Smooth muscle cell (in vitro differentiated cells): ENCODE measurements at regions not wholly inside any gene's neighbourhood (a gene's known extent, or its start where the extent isn't known, plus 50 kb on each side); places are given as distances from the start of the nearest gene placed in this dataset.

Experiments used
- DNase-seq: peaks from one replicate; lab custom pipeline; 2025; ENCODE audit not compliant: unreplicated experiment; lab: John Stamatoyannopoulos, UW
- H2AFZ ChIP-seq: fragments of 200-600 bp; sonication (generic); 2 replicates; pipeline ENCODE4 v1.6.0; 2016; ENCODE audit warnings: antibody characterized with exemption, low read depth, mild to moderate bottlenecking
- H3F3A ChIP-seq: fragments of 200-600 bp; sonication (generic); 2 replicates; pipeline ENCODE4 v1.6.0; 2017; ENCODE audit warnings: antibody characterized with exemption, low read depth
- H3K27ac ChIP-seq: fragments of 200-600 bp; sonication (generic); 2 replicates; pipeline ENCODE4 v1.5.1; 2016; ENCODE audit warnings: low read depth, mild to moderate bottlenecking
- H3K27me3 ChIP-seq: fragments of 200-600 bp; sonication (generic); 2 replicates; pipeline ENCODE4 v1.6.1; 2016; ENCODE audit warnings: low read depth, mild to moderate bottlenecking
- H3K36me3 ChIP-seq: fragments of 200-600 bp; sonication (generic); 2 replicates; pipeline ENCODE4 v1.5.1; 2016; ENCODE audit warnings: low read depth
- H3K4me1 ChIP-seq: fragments of 200-600 bp; sonication (generic); 2 replicates; pipeline ENCODE4 v1.5.1; 2016; ENCODE audit warnings: low read depth
- H3K4me2 ChIP-seq: fragments of 200-600 bp; sonication (generic); 2 replicates; pipeline ENCODE4 v1.6.0; 2016; ENCODE audit warnings: mild to moderate bottlenecking
- H3K4me3 ChIP-seq: fragments of 200-600 bp; sonication (generic); 2 replicates; pipeline ENCODE4 v1.5.1; 2016; ENCODE audit warnings: mild to moderate bottlenecking
- H3K79me2 ChIP-seq: fragments of 200-600 bp; sonication (generic); 2 replicates; pipeline ENCODE4 v1.6.0; 2016; ENCODE audit warnings: low read depth, mild to moderate bottlenecking
- H3K9ac ChIP-seq: fragments of 200-600 bp; sonication (generic); 2 replicates; pipeline ENCODE4 v1.6.0; 2016; ENCODE audit warnings: low read depth
- H3K9me3 ChIP-seq: fragments of 200-600 bp; sonication (generic); replicated peaks from 2 replicates; pipeline ENCODE4 v1.5.1; 2016; ENCODE audit warnings: low read depth
- H4K20me1 ChIP-seq: fragments of 200-600 bp; sonication (generic); 2 replicates; pipeline ENCODE4 v1.6.0; 2016; ENCODE audit warnings: low read depth
- CTCF ChIP-seq: fragments of 200-600 bp; sonication (generic); IDR thresholded peaks from 2 replicates; pipeline ENCODE4 v1.5.1; 2017; ENCODE audit warnings: borderline replicate concordance, mild to moderate bottlenecking, antibody characterized with exemption; ENCODE audit not compliant: insufficient read depth, poor library complexity, severe bottlenecking
- WGBS: methylation state at CpG from one replicate; pipeline ENCODE4 v1.1.7; 2016; ENCODE audit warnings: low lambda C conversion rate; 5-methylcytosine and 5-hydroxymethylcytosine counted together

GRCh38 chr4:159768016-159768415 lies 665.1 kb downstream of the RAPGEF2 start:
- TF ChIP-seq CTCF: no peak
- H2AFZ ChIP-seq: peak overlapping the region; percentile 27
- no peaks in the 10 kb centered on the region for H3F3A ChIP-seq
- H3K79me2 ChIP-seq: no peaks in the 10 kb centered on the region
- peak overlapping the region; percentile 39 for H3K4me2 ChIP-seq
- peak overlapping the region; percentile 21 for H3K9ac ChIP-seq
- no peaks in the 10 kb centered on the region for H3K36me3 ChIP-seq
- no peak overlapping the region for H3K4me3 ChIP-seq
- H4K20me1 ChIP-seq: no peaks in the 10 kb centered on the region
- peak overlapping the region; percentile 73 for H3K27ac ChIP-seq
- H3K27me3 ChIP-seq: no peaks in the 10 kb centered on the region
- peaks cover 9% of the 10 kb centered on the region for H3K4me1 ChIP-seq
- H3K9me3 ChIP-seq: no peaks in the 10 kb centered on the region
- no peak for DNase-seq

GRCh38 chr4:159770401-159770800 lies 667.5 kb downstream of the RAPGEF2 start:
- no peak for TF ChIP-seq CTCF
- no peaks in the 10 kb centered on the region for H3K27me3 ChIP-seq
- H3K27ac ChIP-seq: no peak overlapping the region
- H3K9ac ChIP-seq: no peak overlapping the region
- H3F3A ChIP-seq: no peaks in the 10 kb centered on the region
- no peak overlapping the region for H3K4me2 ChIP-seq
- no peaks in the 10 kb centered on the region for H3K36me3 ChIP-seq
- no peaks in the 10 kb centered on the region for H4K20me1 ChIP-seq
- no peaks in the 10 kb centered on the region for H3K9me3 ChIP-seq
- no peak overlapping the region for H3K4me3 ChIP-seq
- no peak overlapping the region for H2AFZ ChIP-seq
- peaks cover 9% of the 10 kb centered on the region for H3K4me1 ChIP-seq
- DNase-seq: no peak
- no peaks in the 10 kb centered on the region for H3K79me2 ChIP-seq
- WGBS: 65% methylated on average over 1 of the region's 1 CpG

GRCh38 chr4:159770969-159771368 lies 668.1 kb downstream of the RAPGEF2 start:
- H3K27ac ChIP-seq: no peak overlapping the region

More at GRCh38 chr4:159770969-159771368, 668.1 kb downstream of the RAPGEF2 start:
- no peak overlapping the region for H3K4me3 ChIP-seq
- no peak overlapping the region for H3K4me2 ChIP-seq
- no peak for DNase-seq
- no peak overlapping the region for H3K9ac ChIP-seq
- TF ChIP-seq CTCF: no peak
- H3F3A ChIP-seq: no peaks in the 10 kb centered on the region
- WGBS: 62% methylated on average over 3 of the region's 3 CpGs
- no peaks in the 10 kb centered on the region for H4K20me1 ChIP-seq
- no peaks in the 10 kb centered on the region for H3K9me3 ChIP-seq
- H3K36me3 ChIP-seq: no peaks in the 10 kb centered on the region
- H3K79me2 ChIP-seq: no peaks in the 10 kb centered on the region
- peaks cover 9% of the 10 kb centered on the region for H3K4me1 ChIP-seq
- H3K27me3 ChIP-seq: no peaks in the 10 kb centered on the region
- H2AFZ ChIP-seq: no peak overlapping the region
